Stimulated activated CD4-positive, alpha-beta T cell treated with anti-CD3 and anti-CD28 coated beads, Interleukin-2, amount 100 ng/mL, for 4 hours (primary cell): ENCODE measurements at regions not wholly inside any gene's neighbourhood (a gene's known extent, or its start where the extent isn't known, plus 50 kb on each side); places are given as distances from the start of the nearest gene placed in this dataset.
"Not testable (repeated sequence)": the region's sequence is repeated elsewhere in the genome, so short reads cannot be mapped to it uniquely, and the experiment has no call there.

Experiments
- DNase-seq: peaks from one replicate; pipeline ENCODE4 v3.0.0-alpha.2; 2020; ENCODE audit warnings: low read depth

DNA sequence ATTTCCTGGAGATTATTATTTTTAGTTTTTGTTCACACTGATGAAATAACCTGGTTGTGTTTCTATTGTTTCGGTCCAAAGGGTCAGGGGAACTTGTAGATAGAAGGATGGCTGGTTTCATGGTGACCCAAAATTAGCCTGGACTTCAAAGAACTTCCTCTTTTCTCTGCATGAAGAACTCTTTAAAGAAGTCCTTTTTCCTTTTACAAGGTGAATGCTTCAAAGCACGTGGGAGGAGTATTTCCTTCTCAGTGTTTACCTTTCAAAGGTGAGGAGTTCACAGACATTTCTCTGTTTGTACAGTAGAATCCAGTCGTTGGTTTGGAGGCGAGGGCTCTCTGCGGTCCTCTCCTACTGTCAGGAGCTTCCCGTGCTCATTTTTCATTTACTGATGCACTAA lies 561.7 kb downstream of the GATA3 start:
- DNase-seq: no peak

DNA sequence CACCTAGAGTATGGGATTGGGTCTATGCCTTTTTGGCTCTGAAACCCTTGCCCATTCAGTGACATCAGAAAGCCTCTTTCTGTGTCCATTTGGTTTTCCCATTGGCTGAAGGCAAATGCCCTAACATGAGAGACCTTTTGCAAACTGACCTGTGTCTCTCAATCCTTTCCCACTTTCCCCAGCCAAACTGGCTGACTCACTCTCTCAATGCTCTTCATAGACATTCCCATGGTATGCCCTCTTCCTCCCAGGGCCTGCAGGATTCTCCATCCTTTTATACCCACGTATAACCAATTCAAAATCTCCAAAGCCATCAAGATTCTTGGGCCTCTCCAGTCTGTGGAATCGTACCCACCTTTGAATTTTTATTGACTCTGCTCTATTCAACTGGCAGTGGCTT lies 563.3 kb downstream of the GATA3 start:
- DNase-seq: no peak

DNA sequence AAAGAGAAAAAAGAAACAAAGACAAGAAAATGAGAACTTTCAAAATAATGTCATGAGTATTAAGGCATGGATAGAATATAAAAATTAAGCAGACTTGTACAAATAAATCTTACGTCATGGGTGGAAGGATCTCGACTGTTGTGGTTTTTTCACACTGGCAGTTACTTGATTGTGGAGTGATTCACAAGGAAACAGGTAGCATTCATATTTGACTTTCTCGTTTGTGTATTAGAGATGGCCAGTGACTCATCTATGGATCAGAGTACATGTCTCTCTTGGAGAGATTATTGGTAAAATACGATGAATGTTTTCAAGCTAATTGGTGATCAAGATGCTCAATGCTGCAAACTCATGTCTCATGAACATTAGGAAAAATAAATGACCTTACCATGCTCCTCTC lies 564.3 kb downstream of the GATA3 start:
- no peak for DNase-seq

DNA sequence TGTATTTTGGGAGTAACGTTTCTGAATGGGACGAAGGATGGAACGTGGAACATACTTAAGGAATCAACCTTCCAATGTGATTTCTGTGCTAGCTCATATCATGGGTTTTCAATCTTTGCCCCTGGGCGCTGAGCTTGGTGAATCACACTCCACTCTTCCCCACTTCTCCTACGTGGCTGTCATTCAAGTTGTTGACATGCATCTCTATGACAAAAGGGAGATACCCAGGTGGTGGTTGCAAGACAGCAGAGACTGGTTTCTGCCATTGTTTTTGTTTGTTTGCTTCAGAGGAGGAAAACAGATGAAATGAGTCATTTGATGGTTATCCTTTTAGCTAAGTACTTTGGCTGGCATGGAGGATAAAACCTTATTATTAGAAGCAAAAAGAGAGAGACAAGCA lies 573.9 kb downstream of the GATA3 start:
- no peak for DNase-seq

DNA sequence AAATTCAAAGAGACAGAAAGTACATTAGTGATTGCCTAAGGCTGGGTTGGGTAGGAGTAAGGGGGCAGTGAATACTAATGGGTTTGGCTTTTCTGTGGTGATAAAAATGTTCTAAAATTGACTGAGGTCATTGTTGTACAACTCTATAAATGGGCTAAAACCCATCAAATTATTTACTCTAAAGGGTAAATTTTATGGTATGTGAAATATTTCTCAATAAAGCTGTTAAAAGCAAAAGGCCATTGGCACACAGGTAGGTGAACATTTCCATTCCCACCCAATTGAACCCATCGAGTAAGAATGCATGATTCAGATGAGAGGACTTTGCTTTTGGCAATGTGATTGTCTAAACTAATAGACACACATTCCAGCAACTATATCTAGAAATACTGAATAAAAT lies 579.4 kb downstream of the GATA3 start:
- DNase-seq: no peak

DNA sequence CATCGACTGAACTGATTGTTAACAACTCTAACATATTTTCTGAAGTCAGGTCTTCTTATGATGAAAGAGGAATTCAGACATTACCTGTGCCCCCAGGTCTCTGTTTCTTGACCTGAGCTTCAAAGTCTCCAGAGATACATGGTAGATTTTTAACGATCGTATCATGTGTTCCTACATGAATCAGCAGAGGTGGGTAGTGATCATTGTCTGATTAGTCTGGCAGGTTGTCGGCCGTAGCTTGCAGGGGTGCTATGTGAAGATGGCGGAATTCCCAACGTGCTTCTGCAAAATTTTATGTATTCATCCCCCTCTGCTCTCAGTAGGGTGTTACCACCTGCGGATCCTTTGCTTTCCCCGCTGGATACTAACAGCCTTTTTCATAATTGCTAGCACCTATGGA lies 581.9 kb downstream of the GATA3 start:
- DNase-seq: no peak

DNA sequence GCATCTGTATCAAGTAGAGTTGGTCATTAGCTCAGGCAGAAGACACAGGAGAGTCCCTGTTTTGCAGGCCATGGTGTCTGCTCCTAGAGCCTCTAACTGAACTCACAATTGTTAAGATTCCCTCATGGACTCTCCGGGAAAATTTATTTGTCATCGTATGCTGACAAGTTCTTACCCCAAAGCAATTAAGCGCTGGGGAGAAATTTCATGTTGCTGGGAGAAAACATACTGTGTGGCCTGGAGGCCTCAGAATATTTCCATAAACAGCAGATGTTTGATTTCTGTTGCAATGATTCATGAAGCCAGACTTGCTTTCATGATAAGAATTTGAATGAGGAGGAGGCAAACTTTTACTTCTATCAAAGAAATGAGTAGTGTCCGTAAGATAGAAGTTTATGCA lies 583.2 kb downstream of the GATA3 start:
- no peak for DNase-seq

DNA sequence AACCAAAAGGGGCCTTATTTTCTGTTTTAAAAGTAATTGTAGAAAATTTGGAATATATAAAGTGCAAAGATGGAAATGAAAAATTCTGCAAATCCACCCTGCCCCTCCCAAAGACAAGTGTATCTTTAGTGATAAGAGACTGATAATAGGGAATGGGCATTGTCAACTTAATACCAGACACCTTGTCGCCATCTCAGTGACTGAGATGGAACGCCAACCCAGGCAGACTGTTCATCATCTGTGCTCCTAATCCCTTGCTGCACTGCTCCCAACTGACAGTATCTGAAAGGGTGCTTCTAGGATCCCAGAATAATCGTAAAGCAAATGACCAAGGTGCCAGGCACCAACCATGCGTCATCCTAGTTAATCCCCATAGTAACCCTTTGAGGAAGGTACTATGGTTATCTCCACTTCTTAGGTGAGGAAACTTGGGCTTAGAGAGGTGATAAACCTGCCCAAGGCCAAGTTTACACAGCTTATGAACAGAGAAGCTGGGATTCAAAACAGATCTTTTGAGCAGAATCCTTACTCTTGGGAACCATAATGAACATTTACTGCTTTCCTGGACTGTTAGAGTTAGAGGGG lies 583.7 kb downstream of the GATA3 start:
- no peak for DNase-seq

DNA sequence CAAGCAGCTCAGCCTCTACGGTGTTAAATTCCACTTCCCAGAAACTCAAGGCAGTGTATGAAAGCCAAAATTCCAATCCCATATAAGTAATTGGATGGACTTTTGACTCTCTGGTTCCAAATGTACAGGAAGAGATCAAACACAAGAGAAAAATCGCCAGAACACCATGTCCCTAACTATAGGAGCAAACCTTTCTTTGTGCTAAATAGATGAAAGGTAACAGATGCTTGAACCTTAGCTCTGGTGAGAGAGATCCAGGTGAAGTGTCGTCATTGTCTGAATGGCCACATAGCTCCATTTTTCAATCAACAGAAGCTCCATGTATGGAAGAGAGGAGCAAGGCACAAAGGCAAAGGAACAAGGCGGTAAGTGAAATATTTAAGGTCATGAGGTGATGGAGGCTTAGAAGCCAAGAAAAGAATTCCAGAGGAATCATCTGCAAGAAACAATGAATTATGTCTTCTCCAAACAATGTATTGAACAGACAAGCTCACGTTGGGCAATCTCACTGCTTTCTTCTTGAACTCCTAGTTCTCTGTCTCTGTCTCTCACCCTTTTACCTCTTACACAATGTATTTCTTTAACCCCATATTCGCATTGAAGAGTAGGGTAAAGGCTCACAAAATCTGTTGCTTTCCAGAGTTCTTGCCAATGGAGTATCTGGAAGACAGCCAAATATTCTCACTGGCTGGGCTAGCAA lies 585.1 kb downstream of the GATA3 start:
- DNase-seq: no peak

DNA sequence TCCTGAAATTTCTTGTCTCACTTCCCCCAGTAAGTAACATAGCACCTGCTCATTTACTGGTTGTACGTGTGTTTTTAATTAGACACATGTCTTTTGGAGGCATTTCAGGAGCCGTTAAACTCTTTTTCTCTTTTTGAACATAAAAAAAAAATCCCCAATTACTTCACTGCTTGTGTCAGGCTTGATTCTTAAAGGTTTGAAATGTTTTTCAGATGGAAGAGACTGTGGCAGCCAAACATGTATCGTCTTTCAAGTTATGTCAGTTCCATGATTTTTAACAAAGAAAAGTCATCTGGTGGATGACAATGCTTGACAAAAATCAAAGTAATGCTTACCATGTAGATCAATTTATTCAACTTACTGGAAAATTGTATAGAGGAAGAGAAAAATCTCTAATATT lies 585.8 kb downstream of the GATA3 start:
- no peak for DNase-seq

DNA sequence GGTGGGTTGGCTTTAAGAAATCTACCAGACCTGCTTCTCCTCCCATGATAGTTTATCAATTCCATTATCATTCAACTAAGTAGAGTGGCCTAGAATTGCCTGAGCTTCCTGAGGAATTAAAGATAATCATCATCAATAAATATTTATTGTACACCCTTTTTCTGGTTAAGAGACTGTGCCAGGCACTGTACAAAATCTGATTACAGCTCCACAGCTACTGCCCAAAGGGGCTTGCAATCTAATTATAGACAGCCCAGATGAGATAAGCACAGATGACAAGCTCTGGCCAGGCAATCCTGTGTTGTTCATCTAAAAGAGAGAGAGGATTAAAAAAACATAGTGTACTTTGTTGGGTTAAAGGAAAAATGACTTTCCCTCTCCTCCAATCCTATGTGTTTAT lies 586.4 kb downstream of the GATA3 start:
- no peak for DNase-seq

DNA sequence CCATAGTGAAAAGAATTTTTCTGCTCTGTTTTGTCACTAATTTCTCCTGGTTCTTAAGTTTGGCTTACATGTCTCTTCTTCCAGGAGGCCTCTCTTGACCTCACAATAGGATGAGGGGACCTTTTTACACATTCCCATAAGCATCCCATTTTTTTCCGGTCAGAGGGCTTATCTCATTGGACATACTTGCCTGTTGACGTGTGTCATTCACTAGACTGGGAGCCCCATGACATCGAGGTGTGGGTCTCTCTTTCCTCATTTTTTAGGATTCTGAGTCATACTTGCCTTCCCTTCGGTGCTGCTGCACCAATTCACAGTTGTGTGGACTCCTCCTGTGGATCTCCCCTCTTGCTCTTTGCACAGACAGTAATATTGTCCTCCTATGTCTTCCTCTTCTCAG lies 601.8 kb downstream of the GATA3 start:
- no peak for DNase-seq

DNA sequence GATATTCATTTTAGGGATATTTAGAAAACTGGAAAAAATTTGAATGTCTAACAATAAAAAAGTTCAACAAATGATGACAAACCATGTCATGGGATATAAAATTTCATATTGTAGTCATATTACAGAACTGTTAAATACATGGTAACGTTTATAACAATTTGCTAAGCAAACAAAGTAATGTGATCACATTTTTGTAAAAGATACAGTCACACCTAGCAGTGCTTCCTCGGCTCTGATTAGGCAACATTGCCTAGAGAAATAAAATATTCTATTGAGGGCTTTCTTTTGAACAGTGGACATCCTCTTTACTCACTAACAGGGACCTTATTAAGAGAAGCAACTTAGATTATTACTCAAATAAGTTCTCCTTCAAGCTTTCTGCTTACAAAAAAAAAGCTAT lies 605.5 kb downstream of the GATA3 start:
- DNase-seq: no peak

DNA sequence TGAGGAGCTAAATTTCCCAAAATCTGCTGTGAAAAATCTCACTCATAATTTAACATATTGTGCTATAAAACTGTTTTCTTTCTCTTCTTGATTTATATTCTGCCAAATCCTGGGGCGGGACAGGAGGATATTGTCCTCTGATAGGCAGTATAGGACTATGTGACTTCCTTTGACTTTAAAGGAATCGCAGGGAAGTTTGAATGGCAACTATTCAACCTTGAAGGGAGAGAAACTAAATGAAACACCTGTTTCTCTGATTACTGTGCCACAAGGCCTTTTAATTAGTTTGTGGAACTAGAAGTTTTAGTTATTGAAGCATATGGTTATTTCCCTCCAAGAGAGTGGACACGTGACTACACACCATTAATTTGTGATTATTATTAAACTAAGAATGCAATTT lies 607.4 kb downstream of the GATA3 start:
- no peak for DNase-seq

DNA sequence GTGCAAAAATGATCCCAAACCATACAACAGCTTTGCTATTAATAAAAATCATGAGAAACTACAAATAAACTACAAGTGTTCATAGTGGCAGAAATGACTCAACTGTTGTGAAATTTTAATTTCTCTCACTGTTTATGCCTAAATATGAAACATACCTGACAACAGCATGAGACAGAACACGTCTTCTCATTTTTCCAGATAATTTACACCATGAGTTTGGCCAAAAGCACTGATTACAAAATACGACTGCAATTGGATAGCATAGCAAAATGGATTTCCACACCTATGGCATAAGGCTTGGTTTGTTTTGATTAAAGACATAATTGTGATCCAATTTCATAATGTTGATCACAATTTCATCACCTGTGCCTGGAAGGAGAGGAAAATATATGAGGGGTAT lies 608.6 kb downstream of the GATA3 start:
- DNase-seq: no peak

DNA sequence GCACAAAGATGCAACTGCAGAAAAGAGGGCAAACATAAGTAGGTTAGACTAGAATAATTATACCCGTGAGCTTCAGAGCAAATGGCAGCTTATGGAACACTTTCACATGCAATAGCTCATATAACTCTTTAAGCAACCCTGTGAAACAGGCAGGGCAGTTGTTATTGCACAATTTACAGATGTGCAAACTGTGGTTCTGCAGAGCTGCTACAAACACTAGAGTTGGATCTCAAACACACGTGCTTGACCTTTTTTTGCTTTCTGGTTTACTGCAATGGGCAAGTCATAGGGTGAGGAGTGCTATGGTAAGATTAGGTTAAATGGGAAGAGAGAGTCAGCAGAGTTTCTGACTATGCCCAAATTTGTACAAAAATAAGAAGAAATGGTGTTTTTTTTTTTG lies 610.8 kb downstream of the GATA3 start:
- no peak for DNase-seq

DNA sequence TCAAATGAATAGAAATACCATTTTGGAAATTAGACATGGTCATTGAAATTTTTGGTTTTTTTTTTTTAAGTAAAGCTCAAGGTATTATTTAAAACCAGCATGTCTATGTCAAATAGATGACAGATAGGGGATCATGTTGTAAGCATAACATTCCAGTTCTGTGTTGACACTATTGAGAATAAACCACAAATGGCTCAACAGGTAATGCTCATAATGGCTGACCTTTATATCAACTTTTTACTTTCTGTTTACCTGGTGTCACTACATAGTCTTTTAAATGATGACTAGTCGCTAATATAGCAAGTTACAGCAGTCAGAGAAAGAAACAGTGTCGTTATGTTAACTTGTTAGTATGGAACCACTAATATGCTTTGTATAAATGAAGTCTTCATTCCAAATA lies 616.0 kb downstream of the GATA3 start:
- DNase-seq: no peak

DNA sequence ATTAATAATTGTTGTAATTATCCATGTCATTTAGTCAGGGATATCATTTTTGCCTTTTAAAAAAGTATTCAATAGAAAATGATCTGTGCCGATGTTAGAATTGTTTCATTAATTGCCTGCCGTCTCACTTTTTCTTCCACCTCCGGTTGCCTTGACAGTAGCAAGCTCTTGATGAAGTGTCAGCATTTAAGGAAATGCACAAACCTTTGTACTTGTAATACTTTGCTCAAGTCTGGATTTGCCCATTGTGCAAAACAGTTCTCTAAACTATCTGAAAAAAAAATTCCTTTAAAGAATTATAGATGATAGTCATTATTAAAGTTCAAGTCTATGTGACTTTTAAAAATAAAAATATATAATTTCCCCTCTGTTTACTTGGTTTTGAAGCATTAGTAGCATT lies 619.7 kb downstream of the GATA3 start:
- no peak for DNase-seq

DNA sequence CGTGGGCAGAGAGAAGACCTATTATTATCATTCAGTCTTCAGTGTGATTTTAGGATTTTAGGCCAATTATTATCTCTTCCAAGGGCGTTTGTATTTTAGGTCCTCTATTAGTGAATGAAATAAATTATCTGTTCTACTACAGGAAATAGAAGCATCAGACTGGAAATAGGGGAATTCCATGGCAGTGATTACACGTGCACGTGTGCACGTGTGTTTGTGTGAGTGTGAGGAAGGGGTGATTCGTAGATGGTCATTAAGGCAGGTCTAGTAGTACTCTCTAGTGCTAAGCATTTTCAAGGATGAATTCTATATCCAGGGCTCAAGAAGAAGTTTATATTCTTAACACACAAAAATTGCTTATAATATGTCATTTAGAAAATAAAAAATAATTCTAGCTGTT lies 623.2 kb downstream of the GATA3 start:
- DNase-seq: no peak

DNA sequence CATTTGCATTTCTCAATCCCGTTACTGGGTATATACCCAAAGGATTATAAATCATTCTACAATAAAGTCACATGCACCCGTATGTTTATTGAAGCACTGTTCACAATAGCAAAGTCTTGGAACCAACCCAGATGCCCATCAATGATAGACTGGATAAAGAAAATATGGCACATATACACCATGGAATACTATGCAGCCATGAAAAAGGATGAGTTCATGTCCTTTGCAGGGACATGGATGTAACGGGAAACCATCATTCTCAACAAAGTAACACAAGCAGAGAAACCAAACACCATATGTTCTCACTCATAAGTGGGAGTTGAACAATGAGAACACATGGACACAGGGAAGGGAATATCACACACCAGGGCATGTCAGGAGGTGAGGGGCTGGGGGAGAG lies 630.4 kb downstream of the GATA3 start:
- not testable (repeated sequence) for DNase-seq

DNA sequence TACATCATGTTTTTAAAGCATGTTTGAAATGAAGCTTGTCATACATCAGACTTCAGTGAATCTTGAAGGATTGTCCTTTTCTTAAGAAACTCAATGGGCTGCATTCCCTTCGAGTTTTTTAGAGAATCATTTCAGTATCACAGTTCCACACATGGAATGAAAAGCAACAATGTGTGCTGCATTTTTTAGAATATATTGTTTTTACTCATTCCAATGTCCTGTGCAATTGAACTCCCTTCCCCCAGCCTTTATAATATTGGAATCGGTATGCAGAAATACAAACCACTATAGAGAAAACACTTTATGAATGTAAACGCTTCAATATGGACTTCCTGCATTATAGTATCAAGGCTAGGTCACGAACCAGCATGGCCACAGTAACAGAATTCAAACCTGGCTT lies 634.4 kb downstream of the GATA3 start:
- no peak for DNase-seq

DNA sequence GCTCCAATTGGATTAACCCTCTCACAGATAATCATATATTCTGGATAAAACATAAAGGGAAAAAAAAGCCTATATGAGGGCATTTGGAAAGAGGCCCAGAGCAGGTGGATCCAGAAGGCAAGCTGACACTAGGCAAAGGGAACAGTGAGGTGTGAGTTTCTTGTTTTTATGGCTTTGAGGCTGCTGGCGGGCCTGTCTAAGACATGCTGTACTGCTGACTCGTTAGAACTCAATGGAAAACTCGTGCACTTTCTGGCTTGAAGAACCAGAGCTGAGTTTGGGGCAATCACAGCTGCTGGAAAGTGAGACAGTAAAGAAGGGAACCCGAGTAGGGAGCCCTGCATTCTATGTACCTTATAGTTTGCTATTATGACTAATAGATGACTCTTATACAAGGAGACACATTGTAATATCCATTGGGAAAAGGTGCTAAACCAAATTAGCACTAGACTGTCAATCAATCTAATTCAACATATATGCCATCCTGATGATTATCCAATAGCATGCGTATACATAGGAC lies 637.1 kb downstream of the GATA3 start:
- DNase-seq: no peak

DNA sequence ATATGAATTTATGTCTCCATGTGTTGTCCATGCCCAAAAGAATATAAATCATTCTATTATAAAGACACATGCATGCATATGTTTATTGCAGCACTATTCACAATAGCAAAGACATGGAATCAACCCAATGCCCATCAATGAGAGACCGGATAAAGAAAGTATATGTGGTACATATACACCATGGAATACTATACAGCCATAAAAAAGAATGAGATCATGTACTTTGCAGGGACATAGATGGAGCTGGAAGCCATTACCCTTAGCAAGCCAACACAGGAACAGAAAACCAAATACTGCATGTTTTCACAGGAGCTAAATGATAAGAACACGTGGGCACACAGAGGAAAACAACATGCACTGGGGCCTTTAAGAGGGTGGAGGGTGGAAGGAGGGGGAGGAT lies 639.1 kb downstream of the GATA3 start:
- not testable (repeated sequence) for DNase-seq

DNA sequence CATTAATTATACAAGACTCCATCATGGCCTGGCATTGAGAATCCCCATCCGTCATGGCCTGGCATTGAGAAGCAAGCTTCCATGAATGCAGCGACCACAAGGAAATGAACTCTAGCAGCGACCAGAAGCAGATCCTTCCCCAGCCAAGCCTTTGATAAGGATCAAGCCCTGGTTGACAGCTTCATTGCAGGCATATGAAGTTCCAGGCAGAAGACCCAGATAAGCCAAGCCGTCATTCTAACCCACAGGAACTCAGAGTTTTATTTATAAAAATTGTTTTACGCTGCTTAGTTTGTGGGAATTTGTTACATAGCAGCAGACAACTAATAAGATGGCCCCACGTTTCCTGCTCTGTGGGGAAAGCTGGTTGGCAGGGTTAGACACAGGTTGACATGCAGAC lies 642.3 kb downstream of the GATA3 start:
- DNase-seq: no peak
